ENCODE measurements at regions not wholly inside any gene's neighbourhood (a gene's known extent, or its start where the extent isn't known, plus 50 kb on each side); places are given as distances from the start of the nearest gene placed in this dataset.

- 43 to 100% (median 67%) methylated on average over 1 to 2 of the region's 2 CpGs; no CpG with 5 or more reads in 1 of the 10 experiments for WGBS, 10 experiments
- ATAC-seq (replicated peaks in 6 of 8), result no peak
- Histone ChIP-seq H3K4me3 (no peak overlapping the region), H3K4me1 (replicated peaks in 1 of 2) (peaks cover 0 to 8% of the 10 kb centered on the region in 2 donors), H3K27ac (no peak overlapping the region)
- in situ Hi-C loops (cut with MboI; ENCODE audit: low pct_unique_long_range_greater_than_20kb in 2 of 9, low sequenced_read_pairs in 9 of 9, unreplicated experiment in 9 of 9), result no loop called here
Measured at GRCh38 chr18:67597759-67598158, 81.2 kb upstream of the DSEL start.

DNA sequence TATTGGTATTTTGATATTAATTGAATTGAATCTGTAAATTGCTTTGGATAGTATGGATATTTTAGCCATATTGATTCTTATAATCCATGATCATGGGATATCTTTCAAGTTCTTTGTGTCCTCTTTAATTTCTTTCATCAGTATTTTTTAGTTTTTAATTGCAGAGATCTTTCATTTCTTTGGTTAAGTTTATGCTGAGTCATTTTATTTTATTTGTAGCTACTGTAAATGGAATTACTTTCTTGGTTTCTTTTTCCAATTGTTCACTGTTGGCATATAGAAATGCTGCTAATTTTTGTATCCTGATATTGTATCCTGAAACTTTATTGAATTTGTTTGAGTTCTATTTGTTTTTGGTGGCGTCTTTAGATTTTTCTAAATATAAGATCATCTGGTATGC, 79.5 kb upstream of the DSEL start:
- in situ Hi-C loops (cut with MboI; ENCODE audit: low pct_unique_long_range_greater_than_20kb in 2 of 9, low sequenced_read_pairs in 9 of 9, unreplicated experiment in 9 of 9), result no loop called here
- H3K4me1 ChIP-seq (replicated peaks in 1 of 2), result peaks cover 0 to 8% of the 10 kb centered on the region in 2 donors
- no peak overlapping the region for H3K4me3 ChIP-seq
- 91 to 100% (median 100%) methylated on average over 1 of the region's 1 CpG for WGBS, 10 experiments
- no peak for ATAC-seq (replicated peaks in 6 of 8)
- no peak overlapping the region for H3K27ac ChIP-seq

- WGBS, 10 experiments, result 27 to 80% (median 63%) methylated on average over 1 to 3 of the region's 3 CpGs; no CpG with 5 or more reads in 3 of the 10 experiments
- in situ Hi-C loops (cut with MboI; ENCODE audit: low pct_unique_long_range_greater_than_20kb in 2 of 9, low sequenced_read_pairs in 9 of 9, unreplicated experiment in 9 of 9), result no loop called here
- ATAC-seq (replicated peaks in 6 of 8), result peak in 2 of 8 experiments; percentile 17 to 24
- Histone ChIP-seq H3K4me1 (replicated peaks in 1 of 2) (no peaks in the 10 kb centered on the region), H3K4me3 (no peak overlapping the region), H3K27ac (no peak overlapping the region)
Measured at GRCh38 chr18:67590571-67591141, 74.1 kb upstream of the DSEL start.

DNA sequence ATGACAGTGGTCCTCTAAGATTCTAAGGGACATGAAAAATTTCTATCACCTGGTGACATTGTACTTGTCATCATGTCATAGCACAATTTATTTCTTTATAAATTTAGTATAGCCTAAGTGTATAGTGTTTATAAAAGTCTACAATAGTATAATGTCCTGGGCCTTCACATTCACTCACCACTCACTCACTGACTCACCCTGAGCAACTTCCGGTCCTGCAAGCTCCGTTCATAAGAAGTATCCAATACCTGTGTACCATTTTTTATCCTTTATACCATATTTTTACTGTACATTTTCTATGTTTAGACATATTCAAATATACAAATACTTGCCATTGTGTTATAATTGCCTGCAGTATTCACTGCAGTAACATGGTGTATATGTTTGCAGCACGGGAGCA, 72.8 kb upstream of the DSEL start:
- 56 to 100% (median 81%) methylated on average over 1 to 3 of the region's 3 CpGs; no CpG with 5 or more reads in 1 of the 10 experiments for WGBS, 10 experiments
- in situ Hi-C loops (cut with MboI; ENCODE audit: low pct_unique_long_range_greater_than_20kb in 2 of 9, low sequenced_read_pairs in 9 of 9, unreplicated experiment in 9 of 9), result no loop called here
- H3K4me3 ChIP-seq, result no peak overlapping the region
- H3K27ac ChIP-seq, result no peak overlapping the region
- no peaks in the 10 kb centered on the region for H3K4me1 ChIP-seq (replicated peaks in 1 of 2)
- ATAC-seq (replicated peaks in 6 of 8), result no peak

- WGBS, 10 experiments, result 80 to 100% (median 90%) methylated on average over 1 to 2 of the region's 2 CpGs; no CpG with 5 or more reads in 1 of the 10 experiments
- no peak overlapping the region for H3K27ac ChIP-seq
- in situ Hi-C loops (cut with MboI; ENCODE audit: low pct_unique_long_range_greater_than_20kb in 2 of 9, low sequenced_read_pairs in 9 of 9, unreplicated experiment in 9 of 9), result no loop called here
- no peak for ATAC-seq (replicated peaks in 6 of 8)
- H3K4me1 ChIP-seq (replicated peaks in 1 of 2), result no peaks in the 10 kb centered on the region
- no peak overlapping the region for H3K4me3 ChIP-seq
Measured at GRCh38 chr18:67586101-67586500, 69.6 kb upstream of the DSEL start.

DNA sequence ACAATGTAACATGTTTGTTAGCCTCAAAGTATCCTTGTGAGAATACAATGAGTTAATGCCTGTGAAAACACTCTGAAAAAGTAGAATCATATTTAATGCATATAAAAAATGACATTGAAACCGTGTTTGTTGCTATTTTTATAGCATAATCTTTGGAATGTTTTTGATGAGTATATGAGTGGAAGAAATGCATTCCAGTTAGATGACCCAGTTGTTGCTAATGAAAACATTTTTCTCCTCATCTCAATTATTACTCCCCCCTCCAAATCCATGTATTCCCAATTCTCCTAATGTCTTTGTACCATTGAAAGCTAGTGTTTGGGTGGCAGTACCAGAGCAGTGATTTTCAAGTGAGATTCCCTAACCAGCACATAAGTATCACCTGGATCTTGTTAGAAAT, 67.1 kb upstream of the DSEL start:
- 0 to 100% (median 60%) methylated on average over 1 of the region's 1 CpG; no CpG with 5 or more reads in 1 of the 10 experiments for WGBS, 10 experiments
- no peak overlapping the region for H3K27ac ChIP-seq
- ATAC-seq (replicated peaks in 6 of 8), result no peak
- in situ Hi-C loops (cut with MboI; ENCODE audit: low pct_unique_long_range_greater_than_20kb in 2 of 9, low sequenced_read_pairs in 9 of 9, unreplicated experiment in 9 of 9), result no loop called here
- no peaks in the 10 kb centered on the region for H3K4me1 ChIP-seq (replicated peaks in 1 of 2)
- H3K4me3 ChIP-seq, result no peak overlapping the region

DNA sequence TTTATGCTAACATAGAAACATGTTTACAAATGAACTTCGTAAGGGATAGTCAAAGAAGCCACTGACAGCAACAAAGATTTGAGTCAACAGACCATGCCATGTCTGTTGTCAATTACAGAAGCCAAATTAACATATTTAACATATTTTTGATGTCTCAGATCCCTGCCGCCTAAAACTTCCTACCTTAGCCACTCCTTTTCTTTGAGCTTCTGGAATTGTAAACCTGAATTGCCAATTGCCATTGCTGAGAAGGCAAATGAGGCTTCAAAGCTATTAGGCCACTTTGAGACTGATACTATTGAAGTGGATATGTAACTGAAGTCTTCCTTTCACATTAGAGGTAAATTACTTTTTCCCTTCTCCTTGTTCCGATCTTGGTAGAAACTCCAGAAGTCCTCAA, 66.0 kb upstream of the DSEL start:
- ATAC-seq (replicated peaks in 6 of 8), result no peak
- no peak overlapping the region for H3K4me3 ChIP-seq
- 0 to 52% (median 28%) methylated on average over 1 to 3 of the region's 3 CpGs for WGBS, 10 experiments
- H3K27ac ChIP-seq, result no peak overlapping the region
- H3K4me1 ChIP-seq (replicated peaks in 1 of 2), result no peaks in the 10 kb centered on the region
- in situ Hi-C loops (cut with MboI; ENCODE audit: low pct_unique_long_range_greater_than_20kb in 2 of 9, low sequenced_read_pairs in 9 of 9, unreplicated experiment in 9 of 9), result no loop called here

- WGBS, 10 experiments, result 14 to 100% (median 88%) methylated on average over 1 to 2 of the region's 2 CpGs; no CpG with 5 or more reads in 1 of the 10 experiments
- in situ Hi-C loops (cut with MboI; ENCODE audit: low pct_unique_long_range_greater_than_20kb in 2 of 9, low sequenced_read_pairs in 9 of 9, unreplicated experiment in 9 of 9), result no loop called here
- Histone ChIP-seq H3K4me3 (no peak overlapping the region), H3K4me1 (replicated peaks in 1 of 2) (no peaks in the 10 kb centered on the region), H3K27ac (no peak overlapping the region)
- ATAC-seq (replicated peaks in 6 of 8), result no peak
Measured at GRCh38 chr18:67581178-67581577, 64.7 kb upstream of the DSEL start.

GRCh38 chr18:67577386-67577785, 60.9 kb upstream of the DSEL start:
- ATAC-seq (replicated peaks in 6 of 8), result no peak
- in situ Hi-C loops (cut with MboI; ENCODE audit: low pct_unique_long_range_greater_than_20kb in 2 of 9, low sequenced_read_pairs in 9 of 9, unreplicated experiment in 9 of 9), result no loop called here

GRCh38 chr18:67574749-67575148, 58.2 kb upstream of the DSEL start:
- in situ Hi-C loops (cut with MboI; ENCODE audit: low pct_unique_long_range_greater_than_20kb in 2 of 9, low sequenced_read_pairs in 9 of 9, unreplicated experiment in 9 of 9), result no loop called here
- Histone ChIP-seq H3K4me1 (replicated peaks in 1 of 2) (no peaks in the 10 kb centered on the region), H3K27ac (no peak overlapping the region), H3K4me3 (no peak overlapping the region)
- WGBS, 10 experiments, result 63 to 100% (median 89%) methylated on average over 1 to 3 of the region's 3 CpGs; no CpG with 5 or more reads in 2 of the 10 experiments
- ATAC-seq (replicated peaks in 6 of 8), result peak in 1 of 8 experiments; percentile 37

More at GRCh38 chr18:67577386-67577785, 60.9 kb upstream of the DSEL start:
- Histone ChIP-seq H3K27ac (no peak overlapping the region), H3K4me3 (no peak overlapping the region), H3K4me1 (replicated peaks in 1 of 2) (no peaks in the 10 kb centered on the region)

GRCh38 chr18:67568166-67568565, 51.6 kb upstream of the DSEL start:
- WGBS, 10 experiments, result 75 to 100% (median 95%) methylated on average over 1 to 2 of the region's 2 CpGs; no CpG with 5 or more reads in 4 of the 10 experiments
- Histone ChIP-seq H3K27ac (no peak overlapping the region), H3K4me3 (no peak overlapping the region), H3K4me1 (replicated peaks in 1 of 2) (no peaks in the 10 kb centered on the region)
- no peak for ATAC-seq (replicated peaks in 6 of 8)
- in situ Hi-C loops (cut with MboI; ENCODE audit: low pct_unique_long_range_greater_than_20kb in 2 of 9, low sequenced_read_pairs in 9 of 9, unreplicated experiment in 9 of 9), result no loop called here

Measured in motor neuron (in vitro differentiated cells).